ENCODE measurements at regions not wholly inside any gene's neighbourhood (a gene's known extent, or its start where the extent isn't known, plus 50 kb on each side); places are given as distances from the start of the nearest gene placed in this dataset.

DNA sequence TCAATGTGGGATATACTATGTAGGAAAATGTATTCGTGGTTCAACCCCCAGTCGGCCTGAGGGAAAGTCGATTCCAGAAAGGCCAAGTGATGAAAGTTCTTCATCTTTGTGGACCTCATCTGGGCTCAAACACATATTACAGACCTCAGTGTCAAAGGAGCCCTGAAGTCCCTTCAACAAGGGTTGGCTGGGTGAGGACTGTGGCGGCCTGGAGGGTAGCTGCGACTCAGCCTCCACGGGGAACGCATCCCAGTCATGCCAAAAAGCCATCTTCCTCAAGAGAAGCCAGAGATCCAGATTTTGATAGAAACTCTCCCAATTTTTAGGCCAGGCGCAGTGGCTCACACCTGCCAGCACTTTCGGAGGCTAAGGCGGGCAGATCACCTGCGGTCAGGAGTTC is 158.6 kb upstream of the PTPN1 start:
- no peak for DNase-seq
- TF ChIP-seq, protein P1, sequence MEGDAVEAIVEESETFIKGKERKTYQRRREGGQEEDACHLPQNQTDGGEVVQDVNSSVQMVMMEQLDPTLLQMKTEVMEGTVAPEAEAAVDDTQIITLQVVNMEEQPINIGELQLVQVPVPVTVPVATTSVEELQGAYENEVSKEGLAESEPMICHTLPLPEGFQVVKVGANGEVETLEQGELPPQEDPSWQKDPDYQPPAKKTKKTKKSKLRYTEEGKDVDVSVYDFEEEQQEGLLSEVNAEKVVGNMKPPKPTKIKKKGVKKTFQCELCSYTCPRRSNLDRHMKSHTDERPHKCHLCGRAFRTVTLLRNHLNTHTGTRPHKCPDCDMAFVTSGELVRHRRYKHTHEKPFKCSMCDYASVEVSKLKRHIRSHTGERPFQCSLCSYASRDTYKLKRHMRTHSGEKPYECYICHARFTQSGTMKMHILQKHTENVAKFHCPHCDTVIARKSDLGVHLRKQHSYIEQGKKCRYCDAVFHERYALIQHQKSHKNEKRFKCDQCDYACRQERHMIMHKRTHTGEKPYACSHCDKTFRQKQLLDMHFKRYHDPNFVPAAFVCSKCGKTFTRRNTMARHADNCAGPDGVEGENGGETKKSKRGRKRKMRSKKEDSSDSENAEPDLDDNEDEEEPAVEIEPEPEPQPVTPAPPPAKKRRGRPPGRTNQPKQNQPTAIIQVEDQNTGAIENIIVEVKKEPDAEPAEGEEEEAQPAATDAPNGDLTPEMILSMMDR (IDR thresholded peaks at IDR 0.05), result no peak
- CTCF ChIA-PET, result no interaction called here
- Mint-ChIP-seq H3K27ac (no peak overlapping the region), H3K9me3 (no peaks in the 10 kb centered on the region), H3K4me3 (no peak overlapping the region), H3K27me3 (peaks cover 30% of the 10 kb centered on the region), H3K36me3 (ENCODE audit: low read depth) (no peaks in the 10 kb centered on the region), H3K4me1 (peaks cover 18% of the 10 kb centered on the region)
- intact Hi-C loops (cut with micrococcal nuclease), result no loop called here
- POLR2A ChIA-PET, result no interaction called here
- no peak for ATAC-seq (ENCODE audit: low read depth)

DNA sequence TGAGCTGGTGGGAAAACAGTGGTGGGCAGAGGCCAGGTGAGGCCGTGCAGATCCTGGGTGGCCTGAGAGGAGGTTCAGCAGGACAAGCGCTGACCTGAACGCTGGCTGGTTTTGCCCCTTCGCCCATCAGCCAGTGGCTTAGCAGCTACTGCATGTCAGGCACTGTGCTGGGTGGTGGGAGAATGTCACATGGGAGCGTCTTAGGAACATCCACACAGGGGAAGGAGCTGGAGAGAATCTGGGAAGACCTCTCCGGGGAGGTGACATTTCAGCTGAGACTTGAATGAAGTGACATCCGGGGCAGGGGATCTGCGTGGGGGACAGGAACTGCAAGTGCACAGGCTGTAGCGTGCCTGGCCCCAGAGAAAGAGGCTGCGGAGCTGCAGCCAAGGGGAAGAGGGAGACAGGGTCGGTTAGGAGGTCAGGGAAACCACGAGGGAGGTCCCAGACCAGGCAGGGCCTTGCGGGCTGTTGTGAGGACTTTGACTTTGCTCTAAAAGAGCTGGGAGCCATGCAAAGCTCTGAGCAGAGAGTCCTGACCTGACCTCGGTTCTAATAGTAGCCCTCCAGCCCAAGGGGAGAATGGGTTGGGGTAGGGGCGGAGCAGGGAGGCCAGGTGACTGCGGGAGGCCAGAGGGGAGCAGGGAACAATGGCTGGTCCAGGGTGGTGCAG is 156.8 kb upstream of the PTPN1 start:
- TF ChIP-seq, protein P1 (IDR thresholded peaks at IDR 0.05), result no peak
- Mint-ChIP-seq H3K4me3 (no peak overlapping the region), H3K27me3 (peaks cover 16% of the 10 kb centered on the region), H3K36me3 (ENCODE audit: low read depth) (no peaks in the 10 kb centered on the region), H3K4me1 (peaks cover 12% of the 10 kb centered on the region), H3K9me3 (no peaks in the 10 kb centered on the region), H3K27ac (no peak overlapping the region)
- intact Hi-C loops (cut with micrococcal nuclease), result no loop called here
- DNase-seq (no peak), ATAC-seq (ENCODE audit: low read depth) (no peak)
- ChIA-PET CTCF (no interaction called here), POLR2A (no interaction called here)

DNA sequence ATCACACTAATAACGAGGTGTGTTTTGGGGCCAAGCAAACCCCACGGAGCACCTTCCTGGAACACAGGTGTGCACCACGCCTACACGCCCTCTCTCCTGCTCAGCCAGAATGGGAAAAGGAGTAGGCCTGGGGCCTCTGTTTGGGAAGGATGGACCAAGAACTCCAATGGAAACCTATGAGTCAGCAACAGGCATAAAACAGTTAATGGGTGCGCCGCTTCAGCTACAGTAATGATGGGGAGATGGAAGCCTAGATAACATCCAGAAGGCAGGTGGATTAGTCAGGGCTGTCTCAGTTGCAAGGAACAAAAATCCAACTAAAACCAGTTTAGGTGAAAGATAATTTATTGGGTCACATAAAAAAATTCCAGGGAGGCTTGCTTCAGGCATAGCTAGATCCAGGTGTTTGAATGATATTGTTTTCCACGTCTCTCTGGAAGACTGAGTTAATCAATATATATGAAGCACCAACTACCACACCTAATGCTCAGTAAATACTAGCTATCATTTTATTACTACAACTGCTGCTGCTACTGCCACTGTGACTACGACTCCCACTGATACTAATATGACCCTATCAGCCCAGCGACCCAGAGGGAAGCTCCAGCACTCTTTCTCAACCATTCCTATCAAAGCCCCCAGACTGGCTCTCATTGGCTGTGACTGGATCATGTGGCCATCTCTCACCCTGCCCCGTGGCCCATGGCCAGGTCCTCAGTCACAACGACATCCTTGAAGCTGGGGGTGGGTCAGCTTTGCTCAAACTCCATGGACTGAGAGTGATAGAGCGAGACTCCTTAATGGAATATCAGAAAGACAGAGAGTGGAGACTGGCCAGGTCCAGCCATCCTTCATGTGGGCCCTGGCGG is 155.2 kb upstream of the PTPN1 start:
- Mint-ChIP-seq H3K4me1 (peaks cover 4% of the 10 kb centered on the region), H3K36me3 (ENCODE audit: low read depth) (no peaks in the 10 kb centered on the region), H3K27ac (no peak overlapping the region), H3K27me3 (peaks cover 12% of the 10 kb centered on the region), H3K4me3 (no peak overlapping the region), H3K9me3 (no peaks in the 10 kb centered on the region)
- intact Hi-C loops (cut with micrococcal nuclease), result no loop called here
- TF ChIP-seq, protein P1 (IDR thresholded peaks at IDR 0.05), result no peak
- no peak for ATAC-seq (ENCODE audit: low read depth)
- ChIA-PET POLR2A (no interaction called here), CTCF (no interaction called here)
- DNase-seq, result no peak

DNA sequence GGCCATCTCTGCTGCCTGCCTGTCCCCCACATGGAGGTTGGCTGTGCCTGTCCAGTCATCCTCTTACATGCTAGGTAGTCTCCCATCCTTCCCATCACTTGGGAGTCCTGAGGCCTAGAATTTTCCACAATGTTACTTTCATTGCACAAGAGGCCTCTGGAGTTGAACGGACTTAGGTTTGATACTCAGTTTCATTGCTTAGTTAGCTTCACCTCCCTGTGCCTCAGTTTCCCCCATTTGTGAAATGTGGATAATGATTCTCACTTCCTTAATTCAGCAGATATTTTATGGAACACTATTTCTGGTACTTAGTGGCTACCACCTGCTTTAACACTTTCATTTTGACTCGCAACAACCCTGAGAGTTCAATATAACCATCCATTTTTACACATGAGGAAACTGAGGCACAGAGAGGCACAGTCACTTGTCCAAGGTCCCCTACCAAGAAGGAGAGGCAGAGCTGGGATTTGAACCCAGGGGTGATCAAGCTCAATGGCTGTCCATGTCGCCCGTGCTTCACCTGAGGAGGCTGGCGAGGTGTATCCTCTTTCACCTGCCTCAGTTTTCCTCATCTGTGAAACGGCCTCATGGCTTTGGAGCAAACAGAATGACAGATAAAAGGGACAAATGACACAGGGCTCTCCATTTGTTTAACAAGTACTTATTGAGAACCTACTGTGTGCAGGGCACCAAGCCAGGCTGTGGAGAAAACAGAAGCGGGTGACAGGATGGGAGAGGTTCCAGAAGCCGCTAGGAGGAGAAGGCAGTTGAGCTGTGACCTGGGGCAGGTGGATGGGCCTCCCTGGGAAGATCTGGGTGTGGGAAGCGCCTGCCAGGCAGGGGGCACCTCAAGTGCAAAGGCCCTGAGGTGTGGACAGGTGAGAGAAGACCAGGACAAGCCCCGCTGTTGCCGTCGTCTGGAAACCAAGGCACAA is 154.3 kb upstream of the PTPN1 start:
- ATAC-seq (ENCODE audit: low read depth), result no peak
- H3K27ac Mint-ChIP-seq, result no peak overlapping the region

More for the DNA sequence above, 154.3 kb upstream of the PTPN1 start:
- H3K27me3 Mint-ChIP-seq, result peaks cover 12% of the 10 kb centered on the region
- H3K4me1 Mint-ChIP-seq, result no peaks in the 10 kb centered on the region
- H3K4me3 Mint-ChIP-seq, result no peak overlapping the region
- POLR2A ChIA-PET, result no interaction called here
- intact Hi-C loops (cut with micrococcal nuclease), result no loop called here
- CTCF ChIA-PET, result no interaction called here
- no peaks in the 10 kb centered on the region for H3K9me3 Mint-ChIP-seq
- no peaks in the 10 kb centered on the region for H3K36me3 Mint-ChIP-seq (ENCODE audit: low read depth)
- TF ChIP-seq, protein P1 (IDR thresholded peaks at IDR 0.05), result no peak
- no peak for DNase-seq

Measured in activated B cell treated with CpG ODN at 0.5 μM for 24 hours (primary cell).